ENCODE measurements at regions not wholly inside any gene's neighbourhood (a gene's known extent, or its start where the extent isn't known, plus 50 kb on each side); places are given as distances from the start of the nearest gene placed in this dataset.
A peak's percentile ranks its signal among the peaks of the same experiment; 100 is the strongest.

DNA sequence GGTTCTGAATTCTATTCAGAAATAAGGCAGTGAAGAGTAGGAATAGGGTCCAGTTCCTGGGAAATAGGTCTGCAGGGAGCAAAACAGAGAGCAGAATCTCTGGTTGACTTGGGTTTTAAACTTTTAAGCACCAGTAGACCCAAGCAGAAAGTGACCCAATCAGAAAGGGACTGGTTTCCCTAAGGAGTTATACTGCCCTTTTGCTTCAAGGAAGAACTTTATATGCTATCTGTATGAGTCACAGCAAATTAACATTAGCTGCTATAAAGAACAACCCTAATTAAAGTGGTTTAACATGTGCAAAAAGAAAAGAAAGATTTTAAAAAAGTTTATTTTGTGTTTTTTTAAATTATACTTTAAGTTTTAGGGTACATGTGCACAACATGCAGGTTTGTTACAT lies 263.6 kb upstream of the EMCN start:
- Histone ChIP-seq H3K4me3 (ENCODE audit: low read length) (no peak overlapping the region), H3K36me3 (ENCODE audit: low read depth, low read length) (no peaks in the 10 kb centered on the region), H3K4me2 (ENCODE audit: low read length) (no peak overlapping the region), H3K27ac (ENCODE audit: low read length) (no peak overlapping the region), H3K9me2 (replicated peaks; ENCODE audit: low read length) (no peaks in the 10 kb centered on the region), H3K9me3 (ENCODE audit: low read length) (no peaks in the 10 kb centered on the region), H3K9ac (ENCODE audit: low read length) (no peak overlapping the region), H3K27me3 (ENCODE audit: low read length) (no peaks in the 10 kb centered on the region), H3K79me2 (ENCODE audit: low read length) (no peaks in the 10 kb centered on the region), H3K4me1 (ENCODE audit: insufficient read depth, low read length) (no peaks in the 10 kb centered on the region), H3F3A (ENCODE audit: low read length, unreplicated experiment) (no peaks in the 10 kb centered on the region), H4K20me1 (ENCODE audit: low read length) (no peaks in the 10 kb centered on the region), H2AFZ (ENCODE audit: low read length) (no peak overlapping the region)
- BruUV-seq (replicated peaks), result no TSS peak
- ATAC-seq (no peak), DNase-seq (no peak)
- TF ChIP-seq, protein P1, sequence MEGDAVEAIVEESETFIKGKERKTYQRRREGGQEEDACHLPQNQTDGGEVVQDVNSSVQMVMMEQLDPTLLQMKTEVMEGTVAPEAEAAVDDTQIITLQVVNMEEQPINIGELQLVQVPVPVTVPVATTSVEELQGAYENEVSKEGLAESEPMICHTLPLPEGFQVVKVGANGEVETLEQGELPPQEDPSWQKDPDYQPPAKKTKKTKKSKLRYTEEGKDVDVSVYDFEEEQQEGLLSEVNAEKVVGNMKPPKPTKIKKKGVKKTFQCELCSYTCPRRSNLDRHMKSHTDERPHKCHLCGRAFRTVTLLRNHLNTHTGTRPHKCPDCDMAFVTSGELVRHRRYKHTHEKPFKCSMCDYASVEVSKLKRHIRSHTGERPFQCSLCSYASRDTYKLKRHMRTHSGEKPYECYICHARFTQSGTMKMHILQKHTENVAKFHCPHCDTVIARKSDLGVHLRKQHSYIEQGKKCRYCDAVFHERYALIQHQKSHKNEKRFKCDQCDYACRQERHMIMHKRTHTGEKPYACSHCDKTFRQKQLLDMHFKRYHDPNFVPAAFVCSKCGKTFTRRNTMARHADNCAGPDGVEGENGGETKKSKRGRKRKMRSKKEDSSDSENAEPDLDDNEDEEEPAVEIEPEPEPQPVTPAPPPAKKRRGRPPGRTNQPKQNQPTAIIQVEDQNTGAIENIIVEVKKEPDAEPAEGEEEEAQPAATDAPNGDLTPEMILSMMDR (conservative IDR thresholded peaks at IDR 0.05; ENCODE audit: low read depth, low read length), result no peak
- ChIA-PET CTCF (no interaction called here), POLR2A (ENCODE audit: unreplicated experiment) (no interaction called here)
- intact Hi-C loops (cut with micrococcal nuclease), result no loop called here

DNA sequence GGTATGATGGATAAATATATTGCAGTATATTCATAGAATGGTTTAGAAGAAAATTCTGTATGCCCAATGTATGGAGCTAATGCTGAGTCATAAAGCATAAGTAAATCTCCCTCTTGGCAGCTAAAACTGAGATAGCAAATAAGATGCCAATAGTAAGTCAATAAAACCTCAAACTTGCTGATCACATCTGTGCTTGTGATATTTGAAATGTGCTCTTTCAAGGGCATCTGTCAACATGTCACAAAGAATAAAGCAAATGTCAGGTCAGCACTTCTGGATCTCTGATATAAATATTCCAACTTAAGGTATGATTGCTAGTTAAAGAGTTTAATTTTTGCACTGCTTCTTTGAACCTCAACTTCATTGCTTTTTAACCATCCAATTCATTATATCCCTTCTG lies 262.3 kb upstream of the EMCN start:
- H3K4me1 ChIP-seq (ENCODE audit: insufficient read depth, low read length), result no peaks in the 10 kb centered on the region
- H3K9me3 ChIP-seq (ENCODE audit: low read length), result no peaks in the 10 kb centered on the region
- no peak overlapping the region for H3K27ac ChIP-seq (ENCODE audit: low read length)
- H2AFZ ChIP-seq (ENCODE audit: low read length), result no peak overlapping the region
- no TSS peak for BruUV-seq (replicated peaks)
- H3K79me2 ChIP-seq (ENCODE audit: low read length), result no peaks in the 10 kb centered on the region
- DNase-seq (peak; percentile 15), ATAC-seq (no peak)
- H3K9me2 ChIP-seq (replicated peaks; ENCODE audit: low read length), result no peaks in the 10 kb centered on the region
- no peak overlapping the region for H3K4me2 ChIP-seq (ENCODE audit: low read length)
- H3K27me3 ChIP-seq (ENCODE audit: low read length), result no peaks in the 10 kb centered on the region
- H3K9ac ChIP-seq (ENCODE audit: low read length), result no peak overlapping the region
- H3K4me3 ChIP-seq (ENCODE audit: low read length), result no peak overlapping the region
- H3F3A ChIP-seq (ENCODE audit: low read length, unreplicated experiment), result no peaks in the 10 kb centered on the region
- ChIA-PET POLR2A (ENCODE audit: unreplicated experiment) (interaction anchor here (0.7 kb wide), 1 partner anchor 197 kb away, joined by 6 read pairs; no protein-coding TSS in a partner anchor), CTCF (interaction anchor here (0.7 kb wide), 1 partner anchor 782 kb away, joined by 3 read pairs; no protein-coding TSS in a partner anchor)
- H4K20me1 ChIP-seq (ENCODE audit: low read length), result no peaks in the 10 kb centered on the region
- intact Hi-C loops (cut with micrococcal nuclease), result no loop called here
- no peaks in the 10 kb centered on the region for H3K36me3 ChIP-seq (ENCODE audit: low read depth, low read length)
- TF ChIP-seq EZH2 (IDR thresholded peaks at IDR 0.05; ENCODE audit: low read length, unreplicated experiment), result no peak
- TF ChIP-seq, protein P1 (conservative IDR thresholded peaks at IDR 0.05; ENCODE audit: low read depth, low read length), result no peak
- TF ChIP-seq EZH2phosphoT487 (IDR thresholded peaks at IDR 0.05; ENCODE audit: borderline replicate concordance, low read length), result no peak

DNA sequence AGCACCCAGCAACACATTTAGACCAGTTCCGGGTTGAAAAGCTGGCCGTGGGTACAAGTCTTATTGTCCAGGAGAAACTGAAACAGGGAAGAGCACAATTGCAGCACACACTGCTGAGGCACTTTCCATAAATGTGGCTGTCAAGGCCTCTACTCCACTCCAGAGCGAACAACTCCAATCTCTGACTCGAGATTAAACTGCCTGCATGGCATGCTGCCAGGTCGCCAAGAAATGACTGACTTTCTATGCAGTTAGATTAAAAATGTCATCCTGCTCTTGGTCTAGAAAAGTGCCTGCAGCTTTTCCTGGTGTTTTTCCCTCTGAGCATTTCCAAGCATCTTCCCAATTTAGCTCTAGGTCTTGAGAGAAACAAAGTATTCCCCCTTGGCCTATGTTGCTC lies 260.6 kb upstream of the EMCN start:
- ATAC-seq (no peak), DNase-seq (no peak)
- TF ChIP-seq EZH2 (IDR thresholded peaks at IDR 0.05; ENCODE audit: low read length, unreplicated experiment) (no peak), EZH2phosphoT487 (IDR thresholded peaks at IDR 0.05; ENCODE audit: borderline replicate concordance, low read length) (no peak)
- TF ChIP-seq, protein P1 (conservative IDR thresholded peaks at IDR 0.05; ENCODE audit: low read depth, low read length), result no peak
- no peaks in the 10 kb centered on the region for H3K79me2 ChIP-seq (ENCODE audit: low read length)
- H4K20me1 ChIP-seq (ENCODE audit: low read length), result no peaks in the 10 kb centered on the region
- BruUV-seq (replicated peaks), result no TSS peak
- H3K9me3 ChIP-seq (ENCODE audit: low read length), result no peaks in the 10 kb centered on the region
- H3K27me3 ChIP-seq (ENCODE audit: low read length), result no peaks in the 10 kb centered on the region
- no peak overlapping the region for H2AFZ ChIP-seq (ENCODE audit: low read length)
- no peaks in the 10 kb centered on the region for H3K9me2 ChIP-seq (replicated peaks; ENCODE audit: low read length)
- ChIA-PET CTCF (no interaction called here), POLR2A (ENCODE audit: unreplicated experiment) (no interaction called here)
- H3K4me2 ChIP-seq (ENCODE audit: low read length), result no peak overlapping the region
- H3K27ac ChIP-seq (ENCODE audit: low read length), result no peak overlapping the region
- no peak overlapping the region for H3K4me3 ChIP-seq (ENCODE audit: low read length)
- no peaks in the 10 kb centered on the region for H3K4me1 ChIP-seq (ENCODE audit: insufficient read depth, low read length)
- H3K9ac ChIP-seq (ENCODE audit: low read length), result no peak overlapping the region
- intact Hi-C loops (cut with micrococcal nuclease), result no loop called here
- H3K36me3 ChIP-seq (ENCODE audit: low read depth, low read length), result no peaks in the 10 kb centered on the region
- H3F3A ChIP-seq (ENCODE audit: low read length, unreplicated experiment), result no peaks in the 10 kb centered on the region
